HG03442 (cell line): ENCODE measurements at regions not wholly inside any gene's neighbourhood (a gene's known extent, or its start where the extent isn't known, plus 50 kb on each side); places are given as distances from the start of the nearest gene placed in this dataset.
"Not testable (repeated sequence)": the region's sequence is repeated elsewhere in the genome, so short reads cannot be mapped to it uniquely, and the experiment has no call there.

ENCODE experiments used
- ATAC-seq: cut with Tn5 transposase; IDR thresholded peaks from one replicate; pipeline ENCODE4 v1.9.1; 2021; ENCODE audit warnings: mild to moderate bottlenecking, moderate library complexity; ENCODE audit not compliant: unreplicated experiment

- ATAC-seq, result no peak
Measured at GRCh38 chr5:156009583-156009982, 317.4 kb upstream of the SGCD start.

GRCh38 chr5:156015137-156015536 is 311.8 kb upstream of the SGCD start:
- ATAC-seq, result no peak

DNA sequence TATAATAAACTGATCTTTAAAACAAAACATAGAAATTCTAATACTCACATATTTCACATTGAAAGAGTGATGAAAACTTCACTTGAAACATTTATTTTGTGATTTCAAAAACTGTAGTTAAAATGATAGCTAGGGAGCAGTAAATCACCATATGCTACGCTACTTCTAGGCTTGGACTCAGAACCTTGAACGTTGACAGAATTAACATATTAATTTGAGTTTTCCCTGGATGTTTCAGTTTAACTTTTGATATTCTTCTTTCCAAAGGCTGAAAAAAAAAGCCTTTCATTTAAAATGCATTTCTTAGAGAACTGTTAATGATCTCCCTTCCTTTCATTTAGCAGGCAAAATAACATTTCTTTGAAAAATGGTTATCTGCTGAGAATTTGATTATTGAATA is 307.8 kb upstream of the SGCD start:
- ATAC-seq, result no peak

GRCh38 chr5:156019571-156020180 is 307.3 kb upstream of the SGCD start:
- ATAC-seq, result no peak

DNA sequence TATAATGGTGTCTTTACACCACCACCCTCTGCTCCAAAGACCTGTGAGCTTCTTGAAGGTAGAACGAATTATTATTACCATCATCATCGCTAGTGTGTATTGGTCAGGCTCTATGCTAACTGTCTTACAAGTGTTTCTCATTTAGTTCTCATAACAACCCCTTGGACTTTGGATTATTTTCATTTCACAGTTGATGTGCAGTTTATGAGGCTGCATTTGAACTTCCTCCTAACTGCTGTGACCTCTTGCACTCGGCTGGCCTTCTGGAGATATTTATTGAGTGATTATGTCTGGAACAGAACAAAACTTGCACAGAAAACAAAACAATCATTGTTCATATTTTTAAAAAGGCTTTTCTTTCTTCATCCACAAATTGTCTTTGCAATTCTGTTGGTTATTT is 306.3 kb upstream of the SGCD start:
- ATAC-seq, result no peak

DNA sequence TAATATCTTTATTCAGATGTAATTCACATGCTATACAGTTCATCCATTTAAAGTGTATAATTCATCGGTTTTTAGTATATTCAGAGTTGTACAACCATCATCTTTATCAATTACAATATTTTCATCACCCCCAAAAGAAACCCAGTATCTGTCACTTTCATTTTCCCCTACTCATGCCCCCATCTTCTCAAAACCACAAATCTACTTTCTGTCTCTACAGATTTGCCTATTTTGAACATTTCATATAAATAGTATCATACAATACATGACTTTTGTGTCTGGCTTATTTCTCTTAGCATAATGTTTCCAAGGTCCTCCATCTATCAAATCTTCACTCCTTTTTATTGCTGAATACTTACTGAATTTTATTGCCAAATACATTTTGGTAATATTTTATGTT is 305.1 kb upstream of the SGCD start:
- no peak for ATAC-seq

DNA sequence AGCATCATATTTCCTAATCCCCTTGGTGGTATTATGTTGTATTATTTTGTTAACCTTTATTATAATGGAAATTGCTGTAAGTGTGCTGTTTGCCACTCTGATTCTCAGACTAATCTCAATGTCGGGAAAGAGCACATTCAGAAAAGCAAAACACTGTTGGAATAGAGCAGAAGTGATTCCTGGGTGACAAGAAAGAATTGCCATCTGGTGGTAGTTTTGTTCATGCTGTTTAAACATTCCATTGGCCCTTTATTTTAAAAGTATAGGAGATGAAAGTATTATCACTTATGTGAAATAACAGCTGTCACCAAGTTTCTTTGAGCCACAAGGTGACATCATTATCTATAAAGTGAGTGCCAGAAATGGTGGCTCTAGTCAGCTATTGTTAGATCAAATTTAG is 301.3 kb upstream of the SGCD start:
- no peak for ATAC-seq

DNA sequence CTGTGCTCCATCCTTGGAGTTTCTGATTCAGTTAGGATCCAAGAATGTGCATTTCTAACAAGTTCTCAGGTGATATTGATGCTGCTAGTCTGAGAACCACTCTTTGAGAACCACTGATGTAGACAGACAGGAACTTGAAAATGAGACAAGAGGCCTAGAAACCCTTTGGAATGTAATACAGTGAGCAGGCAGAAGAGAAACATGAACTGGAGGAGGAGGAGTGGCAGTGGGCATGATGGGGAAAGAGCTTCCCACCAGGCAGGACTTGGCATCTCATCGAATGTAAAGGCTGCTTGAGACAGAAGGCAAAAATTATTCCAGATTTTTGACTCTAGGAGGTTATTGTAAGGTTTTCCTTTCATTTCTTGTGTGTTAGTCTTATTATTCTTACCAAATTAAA is 295.8 kb upstream of the SGCD start:
- no peak for ATAC-seq

DNA sequence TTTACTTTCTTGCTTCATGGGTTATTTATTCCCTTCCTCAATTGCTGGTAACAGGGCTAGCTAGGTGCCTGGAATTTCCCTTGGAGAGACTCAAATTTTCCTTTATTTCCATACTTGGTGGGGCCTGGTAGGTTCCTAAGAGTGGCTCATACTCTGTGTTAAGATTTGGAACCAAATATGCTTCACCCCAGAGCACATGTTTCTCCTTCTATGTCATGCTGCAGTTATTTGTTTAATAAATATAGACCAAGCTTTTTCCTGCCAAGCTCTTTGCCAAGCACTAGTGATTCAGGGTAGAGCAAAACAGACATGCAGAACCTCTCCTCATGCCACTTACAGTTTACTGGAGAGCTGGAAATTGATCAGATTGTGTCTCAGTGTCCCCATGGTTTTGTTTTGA is 290.3 kb upstream of the SGCD start:
- no peak for ATAC-seq

GRCh38 chr5:156037151-156037909 is 289.6 kb upstream of the SGCD start:
- ATAC-seq, result no peak

- ATAC-seq, result no peak
Measured at GRCh38 chr5:156042726-156043125, 284.2 kb upstream of the SGCD start.

DNA sequence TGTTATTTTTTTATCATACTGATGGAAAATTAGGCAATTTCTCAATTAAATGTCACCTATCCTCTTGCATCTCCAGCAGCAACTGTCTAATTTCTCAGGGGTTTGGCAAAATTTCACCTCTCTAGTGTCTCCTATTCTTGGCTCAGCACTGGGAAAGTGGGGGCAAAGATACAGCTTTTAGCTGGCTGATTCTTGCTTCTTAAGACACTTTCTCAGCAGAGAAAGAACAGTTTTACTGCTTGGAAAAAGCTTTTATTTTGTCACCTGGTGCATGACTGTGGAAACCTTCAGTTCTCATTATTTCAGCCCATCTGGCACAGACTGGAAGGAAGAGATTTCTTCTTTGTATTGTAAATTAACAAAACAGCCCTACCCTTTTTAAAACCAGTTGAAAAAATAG is 283.6 kb upstream of the SGCD start:
- ATAC-seq, result no peak

DNA sequence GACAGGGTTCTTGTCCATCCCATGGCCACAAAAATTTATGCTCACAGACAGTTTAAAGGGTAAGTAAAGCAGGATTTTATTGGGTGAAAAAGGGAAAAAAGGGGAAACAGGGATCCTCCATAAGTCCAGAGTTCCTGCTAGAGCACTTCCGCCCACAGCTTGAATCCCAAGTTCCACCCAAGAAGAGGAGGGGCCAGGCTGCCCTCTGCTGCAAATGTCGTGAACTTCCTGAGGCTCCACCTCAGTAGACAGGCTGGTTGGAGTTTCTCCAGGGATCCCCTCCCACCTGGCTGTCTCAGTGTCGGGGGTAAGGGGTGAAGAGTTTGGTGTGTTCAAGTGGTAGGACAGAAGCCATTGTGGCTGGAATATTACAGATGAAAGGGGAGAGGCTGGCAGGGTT is 275.0 kb upstream of the SGCD start:
- no peak for ATAC-seq

DNA sequence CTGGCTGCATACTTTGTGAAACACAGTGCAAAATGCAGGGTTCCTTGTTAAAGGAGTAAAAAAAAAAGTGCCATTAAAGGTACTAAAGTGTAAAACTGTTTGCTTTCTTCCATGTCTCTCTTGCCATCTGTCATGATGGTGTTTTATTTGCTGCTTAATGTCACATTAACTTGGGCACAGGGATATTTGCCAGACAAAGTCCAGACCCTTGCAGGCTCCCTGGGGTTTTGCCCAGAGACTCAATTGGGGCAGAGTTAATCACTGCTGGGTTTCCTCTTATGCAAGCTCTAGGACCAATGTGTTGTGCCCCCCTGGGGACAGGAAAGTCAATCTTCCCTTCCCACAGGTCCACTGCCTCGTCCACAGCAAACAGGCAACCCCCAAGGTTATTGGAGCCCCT is 274.3 kb upstream of the SGCD start:
- no peak for ATAC-seq

- no peak for ATAC-seq
Measured at GRCh38 chr5:156053056-156053455, 273.9 kb upstream of the SGCD start.

GRCh38 chr5:156076912-156077311 is 250.1 kb upstream of the SGCD start:
- ATAC-seq, result no peak

DNA sequence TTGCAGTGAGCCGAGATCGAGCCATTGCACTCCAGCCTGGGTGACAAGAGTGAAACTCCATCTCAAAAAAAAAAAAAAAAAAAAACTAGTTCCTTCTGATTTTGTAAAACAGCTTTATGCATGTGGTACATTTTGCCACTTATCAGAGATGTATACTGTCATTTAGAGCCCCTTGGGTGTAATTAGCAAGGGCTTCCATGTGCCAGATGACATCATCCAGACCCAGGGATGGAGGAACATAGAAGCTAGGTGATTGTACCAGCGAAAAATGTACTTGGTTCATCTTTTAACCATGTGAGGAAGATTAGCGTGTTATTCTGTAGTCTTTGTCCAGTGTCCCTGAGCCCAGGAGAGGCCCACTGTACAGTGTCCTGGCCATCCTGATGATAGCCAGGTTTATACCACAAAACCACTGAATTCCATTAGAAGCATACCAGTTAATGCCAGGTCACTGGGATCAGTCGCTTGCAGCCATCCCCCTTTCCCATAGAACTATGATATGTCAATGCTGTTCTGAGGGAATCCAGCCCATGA is 239.3 kb upstream of the SGCD start:
- ATAC-seq, result no peak

DNA sequence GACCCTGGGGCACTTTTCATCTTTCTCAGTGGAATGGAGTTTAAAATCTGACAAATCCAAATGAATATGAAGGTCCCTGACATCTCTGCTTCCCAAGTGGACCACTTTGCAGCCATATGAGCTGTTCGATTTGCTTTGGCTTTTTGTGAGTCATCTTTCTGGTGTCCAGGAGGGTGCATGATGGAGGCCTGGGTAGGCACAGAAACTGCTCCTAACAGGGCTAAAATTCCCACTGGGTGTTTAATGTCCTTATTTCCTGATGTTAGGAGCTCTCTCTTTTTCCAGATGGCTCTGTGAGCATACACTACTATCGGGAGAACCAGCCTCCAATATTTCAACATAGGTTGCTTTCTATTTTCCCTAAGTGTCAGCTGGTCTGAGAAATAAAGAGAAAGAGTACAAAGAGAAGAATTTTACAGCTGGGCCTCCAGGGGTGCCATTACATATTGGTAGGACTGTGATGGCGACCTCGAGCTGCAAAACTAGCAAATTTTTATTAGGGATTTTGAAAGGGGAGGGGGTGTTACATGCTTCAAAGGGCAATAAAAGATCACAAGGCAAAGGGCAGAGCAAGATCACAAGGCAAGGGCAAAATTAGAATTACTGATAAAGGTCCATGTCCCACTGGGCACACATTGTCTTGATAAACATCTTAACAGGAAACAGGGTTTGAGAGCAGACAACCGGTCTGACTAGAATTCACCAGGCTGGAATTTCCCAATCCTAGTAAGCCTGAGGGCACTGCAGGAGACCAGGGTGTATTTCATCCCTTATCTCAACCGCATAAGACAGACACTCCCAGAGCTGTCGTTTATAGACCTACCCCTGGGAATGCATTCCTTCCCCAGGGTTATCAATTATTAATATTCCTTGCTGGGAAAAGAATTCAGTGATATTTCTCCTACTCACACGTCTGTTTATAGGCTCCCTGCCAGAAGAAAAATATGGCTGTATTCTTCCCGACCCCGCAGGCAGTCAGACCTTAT is 236.7 kb upstream of the SGCD start:
- not testable (repeated sequence) for ATAC-seq

GRCh38 chr5:156093024-156093423 is 233.9 kb upstream of the SGCD start:
- ATAC-seq, result no peak

DNA sequence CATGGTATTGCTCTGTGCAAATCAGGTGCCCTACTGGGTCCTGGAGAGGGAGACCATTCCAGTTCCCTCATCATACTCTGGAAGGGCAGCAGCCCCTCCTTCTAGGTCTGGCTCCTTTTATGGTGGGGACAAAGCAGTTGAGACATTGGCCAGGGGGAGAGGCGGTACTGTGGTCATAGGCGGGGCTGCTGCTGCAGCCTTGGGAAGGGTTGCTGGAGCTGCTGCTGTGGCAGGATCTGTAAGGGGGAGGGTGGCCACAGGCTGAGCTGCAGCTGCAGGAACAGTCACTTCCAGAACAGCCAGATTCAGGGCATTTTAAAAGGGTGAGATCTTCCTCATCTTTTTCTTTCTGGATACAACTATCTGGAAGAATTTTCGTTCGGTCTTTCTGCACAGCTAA is 233.0 kb upstream of the SGCD start:
- no peak for ATAC-seq

- no peak for ATAC-seq
Measured at GRCh38 chr5:156095709-156096241, 231.2 kb upstream of the SGCD start.
